ENCODE measurements at regions not wholly inside any gene's neighbourhood (a gene's known extent, or its start where the extent isn't known, plus 50 kb on each side); places are given as distances from the start of the nearest gene placed in this dataset.

DNA sequence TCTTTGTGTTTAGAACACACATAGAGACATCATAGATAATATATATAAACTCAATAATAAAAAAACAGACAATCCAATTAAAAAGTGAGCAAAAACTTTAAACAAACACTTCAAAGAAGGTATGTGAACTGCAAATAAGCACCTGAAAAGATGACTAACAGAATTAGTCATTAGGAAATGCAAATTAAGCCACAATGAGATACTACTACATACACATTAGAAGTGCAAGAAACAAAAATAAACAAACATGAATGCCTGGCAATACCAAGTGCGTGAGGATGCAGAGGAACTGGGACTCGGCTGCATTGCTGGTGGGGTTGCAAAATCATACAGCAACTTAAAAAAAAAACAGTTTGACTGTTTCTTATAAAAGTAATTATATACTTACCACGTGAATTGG lies 799.0 kb downstream of the KCNJ2 start:
- CTCF ChIA-PET = no interaction called here
- Histone ChIP-seq H3K27me3 (ENCODE audit: control insufficient read depth, insufficient read depth, low read length) (no peaks in the 10 kb centered on the region), H3K4me2 (ENCODE audit: low read depth, low read length) (no peak overlapping the region), H4K8ac (ENCODE audit: low read depth in 2 of 2, low read length in 2 of 2) (no peak overlapping the region), H4K5ac (ENCODE audit: low read depth, low read length) (no peak overlapping the region), H4K91ac (ENCODE audit: insufficient read depth, low read depth, low read length) (no peak overlapping the region), H3K9me1 (ENCODE audit: insufficient read depth, low read length) (no peaks in the 10 kb centered on the region), H2BK5ac (ENCODE audit: low read depth, low read length, poor library complexity, severe bottlenecking) (peak overlapping the region; percentile 54), H3K79me1 (ENCODE audit: low read depth in 1 of 2, low read length in 2 of 2) (no peaks in the 10 kb centered on the region), H3K27ac (ENCODE audit: insufficient read depth, low read length) (no peak overlapping the region), H3K4me1 (ENCODE audit: control insufficient read depth, insufficient read depth, low read length) (no peaks in the 10 kb centered on the region; the same call in 1 of the 2 replicates), H3K4ac (ENCODE audit: low read depth, low read length) (no peak overlapping the region), H2BK15ac (ENCODE audit: low read depth, low read length) (no peak overlapping the region), H3K36me3 (ENCODE audit: control insufficient read depth, insufficient read depth, low read length) (no peaks in the 10 kb centered on the region), H3K4me3 (ENCODE audit: insufficient read depth, low read depth, low read length) (no peak overlapping the region), H3K56ac (ENCODE audit: extremely low read depth, insufficient read depth, low read length) (no peak overlapping the region), H2AK9ac (replicated peaks; ENCODE audit: low read depth, low read length, poor library complexity) (no peak overlapping the region), H3K23ac (ENCODE audit: low read depth, low read length) (no peak overlapping the region), H3K14ac (replicated peaks; ENCODE audit: low read depth, low read length) (no peak overlapping the region), H2AK5ac (ENCODE audit: low read depth, low read length) (no peak overlapping the region), H4K20me1 (ENCODE audit: insufficient read depth, low read length) (no peaks in the 10 kb centered on the region), H3K9me3 (ENCODE audit: control insufficient read depth, insufficient read depth, low read length) (peaks cover 6% of the 10 kb centered on the region), H2BK20ac (ENCODE audit: low read depth, low read length) (no peak overlapping the region), H2BK120ac (ENCODE audit: low read depth, low read length) (no peak overlapping the region), H2AFZ (replicated peaks; ENCODE audit: low read length, poor library complexity) (no peak overlapping the region), H3K9ac (ENCODE audit: low read depth, low read length) (no peak overlapping the region), H3K18ac (ENCODE audit: low read depth, low read length) (no peak overlapping the region)
- TF ChIP-seq BHLHE40 (IDR thresholded peaks at IDR 0.05; ENCODE audit: low read depth, low read length) = peak; percentile 18; the same call in 1 of the 2 replicates
- TF ChIP-seq RFX5 (IDR thresholded peaks at IDR 0.05; ENCODE audit: low read depth, low read length) = no peak
- TF ChIP-seq FOS (IDR thresholded peaks at IDR 0.05; ENCODE audit: low read depth, low read length) = 0 out of 2 replicates have a peak, but pooled peaks have one; percentile 27
- no peak for TF ChIP-seq NFE2L2 (IDR thresholded peaks at IDR 0.05; ENCODE audit: low read depth, low read length)
- TF ChIP-seq MXI1 (IDR thresholded peaks at IDR 0.05; ENCODE audit: borderline replicate concordance, low read depth, low read length) = no peak
- TF ChIP-seq, protein P1, sequence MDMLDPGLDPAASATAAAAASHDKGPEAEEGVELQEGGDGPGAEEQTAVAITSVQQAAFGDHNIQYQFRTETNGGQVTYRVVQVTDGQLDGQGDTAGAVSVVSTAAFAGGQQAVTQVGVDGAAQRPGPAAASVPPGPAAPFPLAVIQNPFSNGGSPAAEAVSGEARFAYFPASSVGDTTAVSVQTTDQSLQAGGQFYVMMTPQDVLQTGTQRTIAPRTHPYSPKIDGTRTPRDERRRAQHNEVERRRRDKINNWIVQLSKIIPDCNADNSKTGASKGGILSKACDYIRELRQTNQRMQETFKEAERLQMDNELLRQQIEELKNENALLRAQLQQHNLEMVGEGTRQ (IDR thresholded peaks at IDR 0.05; ENCODE audit: low read depth, low read length) = no peak
- no peak for TF ChIP-seq RAD21 (IDR thresholded peaks at IDR 0.05; ENCODE audit: low read length)
- TF ChIP-seq, protein P2, sequence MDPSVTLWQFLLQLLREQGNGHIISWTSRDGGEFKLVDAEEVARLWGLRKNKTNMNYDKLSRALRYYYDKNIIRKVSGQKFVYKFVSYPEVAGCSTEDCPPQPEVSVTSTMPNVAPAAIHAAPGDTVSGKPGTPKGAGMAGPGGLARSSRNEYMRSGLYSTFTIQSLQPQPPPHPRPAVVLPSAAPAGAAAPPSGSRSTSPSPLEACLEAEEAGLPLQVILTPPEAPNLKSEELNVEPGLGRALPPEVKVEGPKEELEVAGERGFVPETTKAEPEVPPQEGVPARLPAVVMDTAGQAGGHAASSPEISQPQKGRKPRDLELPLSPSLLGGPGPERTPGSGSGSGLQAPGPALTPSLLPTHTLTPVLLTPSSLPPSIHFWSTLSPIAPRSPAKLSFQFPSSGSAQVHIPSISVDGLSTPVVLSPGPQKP (IDR thresholded peaks at IDR 0.05; ENCODE audit: borderline replicate concordance, low read depth, low read length) = no peak
- TF ChIP-seq RCOR1 (IDR thresholded peaks at IDR 0.05; ENCODE audit: insufficient replicate concordance, low read length) = no peak
- TF ChIP-seq SMC3 (IDR thresholded peaks at IDR 0.05; ENCODE audit: low read depth, low read length) = no peak
- TF ChIP-seq CEBPB (IDR thresholded peaks at IDR 0.05; ENCODE audit: low read depth, low read length) = peak; percentile 77
- TF ChIP-seq MAZ (IDR thresholded peaks at IDR 0.05; ENCODE audit: borderline replicate concordance, low read depth, low read length) = no peak
- no peak for TF ChIP-seq MAFK (IDR thresholded peaks at IDR 0.05; ENCODE audit: low read depth, low read length)
- TF ChIP-seq, protein P3, sequence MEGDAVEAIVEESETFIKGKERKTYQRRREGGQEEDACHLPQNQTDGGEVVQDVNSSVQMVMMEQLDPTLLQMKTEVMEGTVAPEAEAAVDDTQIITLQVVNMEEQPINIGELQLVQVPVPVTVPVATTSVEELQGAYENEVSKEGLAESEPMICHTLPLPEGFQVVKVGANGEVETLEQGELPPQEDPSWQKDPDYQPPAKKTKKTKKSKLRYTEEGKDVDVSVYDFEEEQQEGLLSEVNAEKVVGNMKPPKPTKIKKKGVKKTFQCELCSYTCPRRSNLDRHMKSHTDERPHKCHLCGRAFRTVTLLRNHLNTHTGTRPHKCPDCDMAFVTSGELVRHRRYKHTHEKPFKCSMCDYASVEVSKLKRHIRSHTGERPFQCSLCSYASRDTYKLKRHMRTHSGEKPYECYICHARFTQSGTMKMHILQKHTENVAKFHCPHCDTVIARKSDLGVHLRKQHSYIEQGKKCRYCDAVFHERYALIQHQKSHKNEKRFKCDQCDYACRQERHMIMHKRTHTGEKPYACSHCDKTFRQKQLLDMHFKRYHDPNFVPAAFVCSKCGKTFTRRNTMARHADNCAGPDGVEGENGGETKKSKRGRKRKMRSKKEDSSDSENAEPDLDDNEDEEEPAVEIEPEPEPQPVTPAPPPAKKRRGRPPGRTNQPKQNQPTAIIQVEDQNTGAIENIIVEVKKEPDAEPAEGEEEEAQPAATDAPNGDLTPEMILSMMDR (conservative IDR thresholded peaks at IDR 0.05; ENCODE audit: low read depth, low read length) = no peak
- TF ChIP-seq CHD1 (IDR thresholded peaks at IDR 0.05; ENCODE audit: low read depth, low read length) = no peak
- TF ChIP-seq POLR2A (IDR thresholded peaks at IDR 0.05; ENCODE audit: low read depth, low read length) = no peak
- no TSS peak for BruUV-seq (replicated peaks)
- in situ Hi-C loops (cut with MboI; ENCODE audit: low sequenced_read_pairs) = no loop called here
- dilution Hi-C loops (cut with HindIII; ENCODE audit: low sequenced_read_pairs, unreplicated experiment) = no loop called here
- intact Hi-C loops (cut with micrococcal nuclease) = no loop called here
- peak; percentile 64 for DNase-seq
- WGBS, 2 experiments (ENCODE audit: extremely low coverage in 2 of 2, insufficient read length in 1 of 2) = no CpG with 5 or more reads among the region's 3 CpGs
- ATAC-seq (ENCODE audit: low read depth) = peak; percentile 61; the same call in 1 of the 2 replicates
- POLR2A ChIA-PET (ENCODE audit: unreplicated experiment) = no interaction called here

Measured in IMR-90 (cell line).